ENCODE measurements at regions not wholly inside any gene's neighbourhood (a gene's known extent, or its start where the extent isn't known, plus 50 kb on each side); places are given as distances from the start of the nearest gene placed in this dataset.
A peak's percentile ranks its signal among the peaks of the same experiment; 100 is the strongest.

- no peak overlapping the region for H3K4me3 ChIP-seq
- H3K9me3 ChIP-seq: no peaks in the 10 kb centered on the region
- intact Hi-C loops (cut with DNase I; ENCODE audit: low total_unique reads): no loop called here
- no peak overlapping the region for H3K27ac ChIP-seq
- DNase-seq: no peak
- WGBS, 2 donors: 60 to 62% methylated on average over 2 of the region's 2 CpGs
- TF ChIP-seq POLR2A (IDR thresholded peaks at IDR 0.05): no peak
- no peak for TF ChIP-seq CTCF (IDR thresholded peaks at IDR 0.05)
- H3K27me3 ChIP-seq: no peaks in the 10 kb centered on the region
- no peaks in the 10 kb centered on the region for H3K36me3 ChIP-seq (ENCODE audit: low read depth, missing control alignments)
- H3K4me1 ChIP-seq: no peaks in the 10 kb centered on the region
These were observed 129.4 kb upstream of the CNTNAP5 start for GRCh38 chr2:123895651-123896050.

GRCh38 chr2:123901256-123901655, 123.8 kb upstream of the CNTNAP5 start:
- H3K4me1 ChIP-seq: no peaks in the 10 kb centered on the region
- H3K27ac ChIP-seq: no peak overlapping the region
- no peaks in the 10 kb centered on the region for H3K9me3 ChIP-seq
- TF ChIP-seq CTCF (IDR thresholded peaks at IDR 0.05) (no peak), POLR2A (IDR thresholded peaks at IDR 0.05) (no peak)
- 82 to 87% methylated on average over 3 of the region's 3 CpGs for WGBS, 2 donors
- no peaks in the 10 kb centered on the region for H3K36me3 ChIP-seq (ENCODE audit: low read depth, missing control alignments)
- intact Hi-C loops (cut with DNase I; ENCODE audit: low total_unique reads): no loop called here
- H3K27me3 ChIP-seq: no peaks in the 10 kb centered on the region
- DNase-seq: no peak
- H3K4me3 ChIP-seq: no peak overlapping the region

GRCh38 chr2:123906361-123906760, 118.7 kb upstream of the CNTNAP5 start:
- TF ChIP-seq POLR2A (IDR thresholded peaks at IDR 0.05) (no peak), CTCF (IDR thresholded peaks at IDR 0.05) (no peak)

GRCh38 chr2:123908522-123908921, 116.6 kb upstream of the CNTNAP5 start:
- no peak for DNase-seq
- H3K9me3 ChIP-seq: no peaks in the 10 kb centered on the region
- no peak overlapping the region for H3K4me3 ChIP-seq
- H3K27me3 ChIP-seq: no peaks in the 10 kb centered on the region
- H3K4me1 ChIP-seq: no peaks in the 10 kb centered on the region
- intact Hi-C loops (cut with DNase I; ENCODE audit: low total_unique reads): no loop called here
- H3K27ac ChIP-seq: no peak overlapping the region
- H3K36me3 ChIP-seq (ENCODE audit: low read depth, missing control alignments): no peaks in the 10 kb centered on the region
- 76 to 80% methylated on average over 2 of the region's 2 CpGs for WGBS, 2 donors
- TF ChIP-seq POLR2A (IDR thresholded peaks at IDR 0.05): no peak
- TF ChIP-seq CTCF (IDR thresholded peaks at IDR 0.05): no peak

More at GRCh38 chr2:123906361-123906760, 118.7 kb upstream of the CNTNAP5 start:
- H3K27me3 ChIP-seq: no peaks in the 10 kb centered on the region
- H3K9me3 ChIP-seq: no peaks in the 10 kb centered on the region
- intact Hi-C loops (cut with DNase I; ENCODE audit: low total_unique reads): no loop called here
- no peaks in the 10 kb centered on the region for H3K4me1 ChIP-seq
- DNase-seq: peak; percentile 17
- no peak overlapping the region for H3K4me3 ChIP-seq
- H3K27ac ChIP-seq: no peak overlapping the region
- 27 to 60% methylated on average over 2 of the region's 2 CpGs for WGBS, 2 donors
- no peaks in the 10 kb centered on the region for H3K36me3 ChIP-seq (ENCODE audit: low read depth, missing control alignments)

GRCh38 chr2:123912171-123912570, 112.9 kb upstream of the CNTNAP5 start:
- H3K36me3 ChIP-seq (ENCODE audit: low read depth, missing control alignments): no peaks in the 10 kb centered on the region
- H3K27ac ChIP-seq: no peak overlapping the region
- H3K27me3 ChIP-seq: no peaks in the 10 kb centered on the region
- no peaks in the 10 kb centered on the region for H3K9me3 ChIP-seq
- intact Hi-C loops (cut with DNase I; ENCODE audit: low total_unique reads): no loop called here
- TF ChIP-seq CTCF (IDR thresholded peaks at IDR 0.05): no peak
- TF ChIP-seq POLR2A (IDR thresholded peaks at IDR 0.05): no peak
- 50% methylated on average over 4 of the region's 4 CpGs for WGBS, 2 donors
- no peak for DNase-seq
- H3K4me3 ChIP-seq: no peak overlapping the region
- H3K4me1 ChIP-seq: no peaks in the 10 kb centered on the region
